Fibroblast of skin of left biceps (primary cell): ENCODE measurements at regions not wholly inside any gene's neighbourhood (a gene's known extent, or its start where the extent isn't known, plus 50 kb on each side); places are given as distances from the start of the nearest gene placed in this dataset.

Experiments used
- DNase-seq, 2 experiments: peaks; one replicate each; pipeline ENCODE4 v3.0.0-alpha.2; 2013; ENCODE audit warnings: low read depth in 2 of 2

- DNase-seq, result no peak
Measured at GRCh38 chr4:136754810-136755530, 777.3 kb downstream of the PCDH18 start.

GRCh38 chr4:136751556-136751955 lies 780.7 kb downstream of the PCDH18 start:
- DNase-seq, result no peak

- DNase-seq, result no peak
Measured at GRCh38 chr4:136750897-136751296, 781.4 kb downstream of the PCDH18 start.

- no peak for DNase-seq
Measured at GRCh38 chr4:136749989-136750388, 782.3 kb downstream of the PCDH18 start.

DNA sequence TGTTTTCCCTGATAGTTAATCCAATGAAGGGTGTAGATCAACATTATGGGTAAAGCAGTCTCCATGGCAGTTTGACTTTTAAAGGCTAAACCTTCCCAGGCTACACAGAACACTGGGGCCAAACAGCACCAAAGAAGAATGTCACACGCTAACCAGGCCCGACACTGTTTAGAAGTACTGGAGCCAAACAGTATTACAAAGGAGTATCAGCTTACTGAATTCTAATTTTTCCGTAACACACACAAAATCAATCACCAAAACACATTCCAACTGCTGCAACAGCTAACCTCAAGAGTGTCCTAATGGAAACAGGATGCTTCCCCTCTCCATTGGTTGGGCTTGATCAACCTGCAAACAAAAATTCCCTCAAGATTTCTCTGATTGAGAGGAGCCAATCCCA lies 783.5 kb downstream of the PCDH18 start:
- no peak for DNase-seq

DNA sequence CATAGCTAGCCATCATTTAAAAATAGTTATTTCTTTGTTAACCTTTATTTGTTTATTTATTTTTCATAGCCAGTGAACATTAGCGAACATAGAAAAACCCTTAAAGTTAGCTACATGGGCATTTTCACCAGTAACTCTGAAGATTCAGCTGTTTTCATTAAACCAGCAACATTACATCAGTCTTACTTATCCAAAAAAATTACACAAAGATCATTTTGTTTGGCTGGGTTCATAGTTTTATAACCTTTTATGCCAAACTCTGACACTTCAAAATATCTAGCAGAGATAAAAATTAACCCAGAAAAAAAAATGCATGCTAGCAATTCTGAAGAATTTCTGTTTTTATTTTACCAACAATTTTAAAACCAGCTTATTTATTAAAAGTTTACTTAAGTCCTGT lies 784.1 kb downstream of the PCDH18 start:
- no peak for DNase-seq

DNA sequence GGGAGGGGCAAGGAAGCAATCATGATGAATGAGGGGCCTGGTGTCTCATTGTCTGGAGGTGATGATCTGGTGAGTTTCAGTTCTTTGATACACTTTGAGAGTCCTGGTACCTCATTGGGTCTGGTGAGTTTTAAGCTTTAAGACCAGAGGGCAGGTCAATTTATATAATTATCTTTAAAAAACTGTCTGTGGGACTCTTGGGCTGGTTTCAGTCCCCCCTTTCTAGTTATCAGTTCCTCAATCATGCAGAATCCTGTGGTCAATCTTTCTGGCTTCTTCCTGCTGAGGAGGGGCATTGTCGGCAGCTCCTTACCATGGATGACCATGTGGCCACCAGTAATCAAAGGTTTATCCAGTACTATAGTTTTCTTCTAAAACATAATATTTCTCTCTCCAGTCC lies 789.1 kb downstream of the PCDH18 start:
- no peak for DNase-seq

- DNase-seq, result no peak
Measured at GRCh38 chr4:136742333-136742732, 790.0 kb downstream of the PCDH18 start.

DNA sequence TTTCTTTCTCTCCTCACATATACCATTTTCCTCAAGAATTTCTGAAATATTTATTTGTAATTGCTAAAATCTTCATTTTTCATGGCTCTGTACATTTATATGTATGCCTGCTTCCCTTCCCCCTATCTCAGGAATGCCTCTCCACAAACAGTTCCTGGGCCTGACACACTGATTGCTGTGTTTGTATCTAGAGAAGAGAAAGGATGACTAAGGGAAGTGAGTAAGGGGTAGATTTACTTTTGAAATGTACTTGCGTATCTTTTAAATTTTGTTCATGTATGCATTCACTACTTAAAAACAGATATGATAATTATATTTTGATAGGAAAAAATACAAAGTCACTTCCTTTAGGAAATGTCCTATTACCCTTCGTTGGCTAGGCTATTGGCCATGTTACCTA lies 790.8 kb downstream of the PCDH18 start:
- DNase-seq, result no peak

GRCh38 chr4:136740326-136740725 lies 792.0 kb downstream of the PCDH18 start:
- no peak for DNase-seq

GRCh38 chr4:136737066-136737465 lies 795.2 kb downstream of the PCDH18 start:
- DNase-seq, result no peak

DNA sequence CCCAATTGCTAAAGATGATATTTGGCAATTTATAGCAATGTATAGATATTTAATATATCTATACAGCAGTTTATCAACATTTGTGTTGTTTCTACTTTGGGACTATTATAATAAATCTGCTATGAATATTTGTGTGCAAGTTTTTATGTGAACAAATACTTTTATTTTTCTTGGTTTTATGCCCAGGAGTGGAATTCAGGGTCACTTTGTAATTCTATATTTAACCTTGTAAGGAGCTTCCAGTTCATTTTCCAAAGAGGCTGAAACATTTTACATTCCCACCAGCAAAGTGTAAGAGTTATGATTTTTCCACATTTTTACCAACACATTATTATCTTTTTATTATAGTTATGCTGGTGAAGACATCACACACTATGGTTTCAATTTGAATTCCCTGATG lies 801.3 kb downstream of the PCDH18 start:
- no peak for DNase-seq

GRCh38 chr4:136725286-136726081 lies 806.8 kb downstream of the PCDH18 start:
- DNase-seq, result no peak

DNA sequence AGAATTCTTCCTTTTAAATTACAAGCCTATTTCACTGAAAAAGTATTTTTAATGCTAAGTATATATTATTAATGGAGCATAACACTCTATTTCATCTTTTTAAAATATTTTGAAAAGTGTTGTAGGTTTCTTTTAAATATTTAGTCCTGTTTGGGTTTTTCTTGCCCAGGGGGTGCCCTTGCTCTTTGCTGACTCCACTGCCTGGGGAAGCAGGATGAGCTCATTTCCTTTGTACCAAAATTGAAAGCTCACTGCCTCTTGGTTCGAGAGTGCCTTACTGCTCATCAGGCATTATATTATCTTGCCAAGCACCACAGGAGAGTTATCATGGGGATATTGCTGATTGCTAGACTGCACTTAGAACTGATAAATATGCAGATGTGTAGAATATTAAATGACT lies 819.2 kb downstream of the PCDH18 start:
- DNase-seq, result no peak

- DNase-seq, result no peak
Measured at GRCh38 chr4:136709897-136710296, 822.4 kb downstream of the PCDH18 start.

DNA sequence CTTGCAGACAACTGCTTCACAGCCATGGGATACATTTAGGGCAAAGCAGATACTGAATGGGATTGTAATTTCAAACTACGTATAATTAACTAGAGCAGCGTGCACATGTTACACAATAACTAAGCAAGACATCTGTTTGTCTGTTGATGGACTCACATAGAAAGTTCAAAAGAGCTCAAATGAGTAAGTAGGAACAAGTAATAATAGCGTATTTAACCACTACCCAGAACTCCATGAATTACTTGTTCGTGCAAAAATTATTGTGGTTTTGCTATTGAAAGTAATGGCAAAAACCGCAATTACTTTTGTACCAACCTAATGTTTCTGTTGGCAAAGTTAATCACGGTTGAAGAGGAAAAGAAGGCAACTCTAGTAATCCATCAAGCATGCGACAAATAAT lies 825.4 kb downstream of the PCDH18 start:
- no peak for DNase-seq

DNA sequence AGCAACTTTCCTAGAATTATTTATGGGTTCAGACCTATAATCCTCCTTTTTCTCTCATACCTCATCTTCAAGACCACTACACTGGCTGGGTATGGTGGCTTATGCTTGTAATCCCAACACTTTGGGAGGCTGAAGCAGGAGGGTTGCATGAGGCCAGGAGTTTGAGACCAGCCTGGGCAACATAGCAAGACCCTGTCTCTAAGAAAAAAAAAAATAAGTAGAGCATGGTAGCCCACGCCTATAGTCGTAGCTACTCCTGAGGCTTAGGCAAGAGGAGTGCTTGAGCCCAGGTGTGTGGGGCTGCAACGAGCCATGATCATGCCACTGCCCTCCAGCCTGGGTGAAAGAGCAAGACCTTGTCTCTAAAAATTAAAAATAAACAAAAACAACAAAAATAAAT lies 832.4 kb downstream of the PCDH18 start:
- DNase-seq, result no peak

- DNase-seq, result no peak
Measured at GRCh38 chr4:136691607-136692006, 840.7 kb downstream of the PCDH18 start.

DNA sequence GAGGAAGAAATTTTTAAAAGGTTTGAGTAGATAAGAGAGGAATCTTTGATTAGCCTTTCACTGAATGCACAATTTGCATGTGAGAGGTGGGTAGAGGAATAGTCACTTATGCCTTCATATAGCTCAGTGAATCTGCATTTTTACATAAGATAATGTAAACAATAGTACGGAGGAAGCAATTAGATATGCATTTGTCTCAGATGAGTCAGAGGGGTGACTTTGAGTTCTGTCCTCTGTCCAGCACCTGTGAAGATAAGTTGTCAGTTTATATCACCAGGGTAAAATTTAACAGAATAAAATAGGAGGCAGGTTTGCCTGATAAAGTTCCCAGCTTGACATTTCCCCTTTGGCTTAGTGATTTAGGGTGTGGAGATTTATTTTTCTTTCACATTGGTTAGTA lies 841.9 kb downstream of the PCDH18 start:
- no peak for DNase-seq

DNA sequence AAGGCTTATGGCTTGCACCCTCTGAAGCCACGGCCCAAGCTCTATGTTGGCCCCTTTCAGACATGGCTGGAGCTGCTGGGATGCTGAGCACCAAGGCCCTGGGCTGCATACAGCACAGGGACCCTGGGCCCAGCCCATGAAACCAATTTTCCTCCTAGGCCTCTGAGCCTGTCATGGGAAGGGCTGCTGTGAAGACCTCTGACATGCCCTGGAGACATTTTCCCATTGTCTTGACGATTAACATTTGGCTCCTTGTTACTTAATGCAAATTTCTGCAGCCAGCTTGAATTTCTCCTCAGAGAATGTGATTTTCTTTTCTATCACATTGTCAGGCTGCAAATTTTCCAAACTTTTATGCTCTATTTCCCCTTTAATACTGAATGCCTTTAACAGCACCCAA lies 844.7 kb downstream of the PCDH18 start:
- DNase-seq, result no peak

GRCh38 chr4:136687118-136687517 lies 845.2 kb downstream of the PCDH18 start:
- no peak for DNase-seq

DNA sequence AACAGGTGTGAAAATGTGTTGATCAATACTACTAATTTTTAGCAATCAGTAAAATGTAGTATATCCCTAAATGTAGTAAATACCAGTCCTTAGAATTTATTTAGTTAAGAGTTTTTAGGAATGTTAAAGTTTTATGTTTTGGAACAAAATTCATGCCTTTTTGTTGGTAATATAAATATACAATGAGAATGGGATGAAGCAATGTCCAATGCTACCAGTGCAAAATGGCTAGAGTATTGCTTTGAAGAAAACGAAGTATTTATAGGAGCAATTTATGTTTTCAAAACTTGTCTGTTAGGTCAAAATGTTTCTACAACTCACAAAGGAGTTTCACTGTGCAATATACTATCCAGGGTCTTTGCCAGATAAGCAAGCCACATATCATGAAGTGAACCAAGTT lies 851.5 kb downstream of the PCDH18 start:
- no peak for DNase-seq

- DNase-seq, result no peak
Measured at GRCh38 chr4:136680271-136680670, 852.0 kb downstream of the PCDH18 start.
